MM.1S (cell line): ENCODE measurements at regions not wholly inside any gene's neighbourhood (a gene's known extent, or its start where the extent isn't known, plus 50 kb on each side); places are given as distances from the start of the nearest gene placed in this dataset.

ENCODE experiments used
- EZH2 ChIP-seq: fragments of 300-600 bp; sonication (generic); optimal IDR thresholded peaks from 2 replicates; pipeline ENCODE3; 2017; ENCODE audit warnings: low read depth, mild to moderate bottlenecking, antibody characterized with exemption, low read length, mixed read lengths
- EZH2phosphoT487 ChIP-seq: fragments of 300-600 bp; sonication (generic); IDR thresholded peaks from 2 replicates; pipeline ENCODE4 v1.6.1; 2018; ENCODE audit warnings: antibody characterized with exemption, low read length
- TF ChIP-seq, protein P1 (sequence below): fragments of 300-600 bp; sonication (generic); IDR thresholded peaks from 2 replicates; pipeline ENCODE4 v1.5.1; 2016; ENCODE audit warnings: antibody characterized with exemption, low read length, mixed read lengths

DNA sequence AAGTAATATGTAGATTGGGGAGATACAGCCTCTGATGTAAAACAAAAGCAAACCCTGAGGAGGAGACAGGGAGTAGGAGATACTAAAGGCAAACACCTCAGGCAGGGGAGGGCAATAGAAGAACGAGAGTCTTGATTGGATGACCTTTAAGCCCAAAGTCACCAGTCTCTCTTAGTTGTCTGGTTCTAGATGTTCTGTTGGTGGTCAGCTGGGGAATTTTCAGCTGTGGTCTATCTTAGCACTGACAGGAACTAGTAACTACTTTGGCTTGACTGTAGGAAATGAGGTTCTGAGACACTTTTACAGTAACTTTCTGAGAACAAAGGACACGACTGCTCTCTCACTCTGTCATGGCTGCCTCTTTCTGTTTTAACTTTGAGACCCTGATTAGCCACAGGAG lies 290.7 kb upstream of the MIR17HG start:
- TF ChIP-seq, protein P1, sequence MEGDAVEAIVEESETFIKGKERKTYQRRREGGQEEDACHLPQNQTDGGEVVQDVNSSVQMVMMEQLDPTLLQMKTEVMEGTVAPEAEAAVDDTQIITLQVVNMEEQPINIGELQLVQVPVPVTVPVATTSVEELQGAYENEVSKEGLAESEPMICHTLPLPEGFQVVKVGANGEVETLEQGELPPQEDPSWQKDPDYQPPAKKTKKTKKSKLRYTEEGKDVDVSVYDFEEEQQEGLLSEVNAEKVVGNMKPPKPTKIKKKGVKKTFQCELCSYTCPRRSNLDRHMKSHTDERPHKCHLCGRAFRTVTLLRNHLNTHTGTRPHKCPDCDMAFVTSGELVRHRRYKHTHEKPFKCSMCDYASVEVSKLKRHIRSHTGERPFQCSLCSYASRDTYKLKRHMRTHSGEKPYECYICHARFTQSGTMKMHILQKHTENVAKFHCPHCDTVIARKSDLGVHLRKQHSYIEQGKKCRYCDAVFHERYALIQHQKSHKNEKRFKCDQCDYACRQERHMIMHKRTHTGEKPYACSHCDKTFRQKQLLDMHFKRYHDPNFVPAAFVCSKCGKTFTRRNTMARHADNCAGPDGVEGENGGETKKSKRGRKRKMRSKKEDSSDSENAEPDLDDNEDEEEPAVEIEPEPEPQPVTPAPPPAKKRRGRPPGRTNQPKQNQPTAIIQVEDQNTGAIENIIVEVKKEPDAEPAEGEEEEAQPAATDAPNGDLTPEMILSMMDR: no peak
- TF ChIP-seq EZH2 (no peak), EZH2phosphoT487 (no peak)
